ENCODE measurements at regions not wholly inside any gene's neighbourhood (a gene's known extent, or its start where the extent isn't known, plus 50 kb on each side); places are given as distances from the start of the nearest gene placed in this dataset.
"Not testable (repeated sequence)": the region's sequence is repeated elsewhere in the genome, so short reads cannot be mapped to it uniquely, and the experiment has no call there.

- DNase-seq (no peak), ATAC-seq (ENCODE audit: low read depth in 2 of 2) (no peak)
- H3K36me3 Mint-ChIP-seq, result no peaks in the 10 kb centered on the region
- H3K27me3 ChIP-seq (ENCODE audit: control insufficient read depth, insufficient read depth, low read length), result no peaks in the 10 kb centered on the region
- no peak overlapping the region for H3K4me3 ChIP-seq (ENCODE audit: low read depth, low read length)
- H3K9me3 Mint-ChIP-seq, result peaks cover 0 to 25% (median 3%) of the 10 kb centered on the region in 7 donors
- H3K4me3 Mint-ChIP-seq, result no peak overlapping the region
- H3K27ac Mint-ChIP-seq, result no peak overlapping the region
- peaks cover 4% of the 10 kb centered on the region for H3K27me3 Mint-ChIP-seq
- H3K9me3 ChIP-seq (ENCODE audit: control insufficient read depth in 2 of 2, low read length in 2 of 2), result peaks cover 0 to 5% of the 10 kb centered on the region in 2 experiments
- H3K36me3 ChIP-seq (ENCODE audit: control insufficient read depth, insufficient read depth, low read length), result no peaks in the 10 kb centered on the region
- no peaks in the 10 kb centered on the region for H3K4me1 ChIP-seq (ENCODE audit: control insufficient read depth, insufficient read depth, low read length, poor library complexity, severe bottlenecking)
- H3K27ac ChIP-seq (ENCODE audit: insufficient read depth, low read length, poor library complexity, severe bottlenecking), result no peak overlapping the region
- no peaks in the 10 kb centered on the region for H3K4me1 Mint-ChIP-seq
Measured at GRCh38 chr5:67748165-67748690, 467.3 kb upstream of the PIK3R1 start.

GRCh38 chr5:67747096-67747495, 468.5 kb upstream of the PIK3R1 start:
- no peaks in the 10 kb centered on the region for H3K4me1 ChIP-seq (ENCODE audit: control insufficient read depth, insufficient read depth, low read length, poor library complexity, severe bottlenecking)
- no peaks in the 10 kb centered on the region for H3K36me3 Mint-ChIP-seq
- no peaks in the 10 kb centered on the region for H3K9me3 ChIP-seq (ENCODE audit: control insufficient read depth in 2 of 2, low read length in 2 of 2)
- no peak overlapping the region for H3K4me3 ChIP-seq (ENCODE audit: low read depth, low read length)
- H3K4me1 Mint-ChIP-seq, result no peaks in the 10 kb centered on the region
- H3K9me3 Mint-ChIP-seq, result peaks cover 0 to 19% (median 3%) of the 10 kb centered on the region in 7 donors
- H3K27ac Mint-ChIP-seq, result no peak overlapping the region
- H3K27me3 Mint-ChIP-seq, result peaks cover 4% of the 10 kb centered on the region
- no peak overlapping the region for H3K27ac ChIP-seq (ENCODE audit: insufficient read depth, low read length, poor library complexity, severe bottlenecking)
- H3K27me3 ChIP-seq (ENCODE audit: control insufficient read depth, insufficient read depth, low read length), result no peaks in the 10 kb centered on the region
- ATAC-seq (ENCODE audit: low read depth in 2 of 2) (no peak), DNase-seq (no peak)
- no peak overlapping the region for H3K4me3 Mint-ChIP-seq
- no peaks in the 10 kb centered on the region for H3K36me3 ChIP-seq (ENCODE audit: control insufficient read depth, insufficient read depth, low read length)

DNA sequence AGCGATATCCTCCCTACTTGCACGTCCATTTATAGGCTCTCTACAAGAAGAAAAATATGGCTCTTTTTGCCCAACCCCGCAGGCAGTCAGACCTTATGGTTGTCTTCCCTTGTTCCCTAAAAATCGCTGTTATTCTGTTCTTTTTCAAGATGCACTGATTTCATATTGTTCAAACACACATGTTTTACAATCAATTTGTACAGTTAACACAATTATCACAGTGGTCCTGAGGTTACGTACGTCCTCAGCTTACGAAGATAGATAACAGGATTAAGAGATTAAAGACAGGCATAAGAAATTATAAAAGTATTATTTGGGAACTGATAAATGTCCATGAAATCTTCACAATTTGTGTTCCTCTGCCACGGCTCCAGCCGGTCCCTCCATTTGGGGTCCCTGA, 468.9 kb upstream of the PIK3R1 start:
- H3K9me3 ChIP-seq (ENCODE audit: control insufficient read depth in 2 of 2, low read length in 2 of 2); H3K4me1 Mint-ChIP-seq; ATAC-seq (ENCODE audit: low read depth in 2 of 2); H3K27ac ChIP-seq (ENCODE audit: insufficient read depth, low read length, poor library complexity, severe bottlenecking); DNase-seq; H3K36me3 Mint-ChIP-seq; H3K4me3 ChIP-seq (ENCODE audit: low read depth, low read length); H3K4me1 ChIP-seq (ENCODE audit: control insufficient read depth, insufficient read depth, low read length, poor library complexity, severe bottlenecking); H3K27me3 ChIP-seq (ENCODE audit: control insufficient read depth, insufficient read depth, low read length); H3K36me3 ChIP-seq (ENCODE audit: control insufficient read depth, insufficient read depth, low read length); H3K4me3 Mint-ChIP-seq; H3K27ac Mint-ChIP-seq; H3K27me3 Mint-ChIP-seq: not testable (repeated sequence)
- peaks cover 0 to 19% (median 3%) of the 10 kb centered on the region in 7 donors for H3K9me3 Mint-ChIP-seq

DNA sequence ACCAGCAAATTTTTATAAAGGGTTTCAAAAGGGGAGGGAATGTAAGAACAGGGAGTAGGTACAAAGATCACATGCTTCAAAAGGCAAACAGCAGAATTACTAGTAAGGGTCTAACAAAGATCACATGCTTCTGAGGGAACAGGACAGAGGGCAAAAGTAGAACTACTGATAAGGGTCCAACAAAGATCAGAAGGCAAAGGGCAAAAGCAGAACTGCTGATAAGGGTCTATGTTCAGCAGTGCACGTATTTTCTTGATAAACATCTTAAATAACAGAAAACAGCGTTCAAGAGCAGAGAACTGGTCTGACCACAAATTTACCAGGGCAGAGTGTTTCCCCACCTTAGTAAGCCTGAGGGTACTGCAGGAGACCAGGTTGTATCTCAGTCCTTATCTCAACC, 469.5 kb upstream of the PIK3R1 start:
- H3K27ac Mint-ChIP-seq, result no peak overlapping the region
- ATAC-seq (ENCODE audit: low read depth in 2 of 2) (no peak), DNase-seq (no peak)
- no peaks in the 10 kb centered on the region for H3K4me1 Mint-ChIP-seq
- no peak overlapping the region for H3K4me3 ChIP-seq (ENCODE audit: low read depth, low read length)
- H3K27me3 Mint-ChIP-seq, result peaks cover 4% of the 10 kb centered on the region
- H3K36me3 ChIP-seq (ENCODE audit: control insufficient read depth, insufficient read depth, low read length), result no peaks in the 10 kb centered on the region
- no peaks in the 10 kb centered on the region for H3K4me1 ChIP-seq (ENCODE audit: control insufficient read depth, insufficient read depth, low read length, poor library complexity, severe bottlenecking)
- peaks cover 0 to 19% (median 3%) of the 10 kb centered on the region in 7 donors for H3K9me3 Mint-ChIP-seq
- no peaks in the 10 kb centered on the region for H3K27me3 ChIP-seq (ENCODE audit: control insufficient read depth, insufficient read depth, low read length)
- no peaks in the 10 kb centered on the region for H3K36me3 Mint-ChIP-seq
- H3K9me3 ChIP-seq (ENCODE audit: control insufficient read depth in 2 of 2, low read length in 2 of 2), result no peaks in the 10 kb centered on the region
- H3K27ac ChIP-seq (ENCODE audit: insufficient read depth, low read length, poor library complexity, severe bottlenecking), result no peak overlapping the region
- no peak overlapping the region for H3K4me3 Mint-ChIP-seq

- H3K27me3 Mint-ChIP-seq, result peaks cover 15% of the 10 kb centered on the region
- H3K36me3 Mint-ChIP-seq, result no peaks in the 10 kb centered on the region
- H3K4me1 ChIP-seq (ENCODE audit: control insufficient read depth, insufficient read depth, low read length, poor library complexity, severe bottlenecking), result no peaks in the 10 kb centered on the region
- DNase-seq (no peak), ATAC-seq (ENCODE audit: low read depth in 2 of 2) (no peak)
- no peaks in the 10 kb centered on the region for H3K4me1 Mint-ChIP-seq
- no peaks in the 10 kb centered on the region for H3K9me3 ChIP-seq (ENCODE audit: control insufficient read depth in 2 of 2, low read length in 2 of 2)
- no peak overlapping the region for H3K4me3 Mint-ChIP-seq
- no peak overlapping the region for H3K27ac ChIP-seq (ENCODE audit: insufficient read depth, low read length, poor library complexity, severe bottlenecking)
- no peak overlapping the region for H3K4me3 ChIP-seq (ENCODE audit: low read depth, low read length)
- peaks cover 0 to 3% (median 1%) of the 10 kb centered on the region in 7 donors for H3K9me3 Mint-ChIP-seq
- no peak overlapping the region for H3K27ac Mint-ChIP-seq
- no peaks in the 10 kb centered on the region for H3K36me3 ChIP-seq (ENCODE audit: control insufficient read depth, insufficient read depth, low read length)
- H3K27me3 ChIP-seq (ENCODE audit: control insufficient read depth, insufficient read depth, low read length), result no peaks in the 10 kb centered on the region
Measured at GRCh38 chr5:67732921-67733320, 482.6 kb upstream of the PIK3R1 start.

- Histone ChIP-seq H3K27me3 (ENCODE audit: control insufficient read depth, insufficient read depth, low read length) (no peaks in the 10 kb centered on the region), H3K9me3 (ENCODE audit: control insufficient read depth in 2 of 2, low read length in 2 of 2) (no peaks in the 10 kb centered on the region), H3K4me3 (ENCODE audit: low read depth, low read length) (no peak overlapping the region), H3K4me1 (ENCODE audit: control insufficient read depth, insufficient read depth, low read length, poor library complexity, severe bottlenecking) (no peaks in the 10 kb centered on the region), H3K36me3 (ENCODE audit: control insufficient read depth, insufficient read depth, low read length) (no peaks in the 10 kb centered on the region), H3K27ac (ENCODE audit: insufficient read depth, low read length, poor library complexity, severe bottlenecking) (no peak overlapping the region)
- DNase-seq, result no peak
- Mint-ChIP-seq H3K4me3 (no peak overlapping the region), H3K27me3 (peaks cover 15% of the 10 kb centered on the region), H3K36me3 (no peaks in the 10 kb centered on the region), H3K4me1 (no peaks in the 10 kb centered on the region), H3K27ac (no peak overlapping the region), H3K9me3 (peaks cover 0 to 3% (median 1%) of the 10 kb centered on the region in 7 donors)
- no peak for ATAC-seq (ENCODE audit: low read depth in 2 of 2)
Measured at GRCh38 chr5:67732471-67732870, 483.1 kb upstream of the PIK3R1 start.

GRCh38 chr5:67731886-67732285, 483.7 kb upstream of the PIK3R1 start:
- no peak overlapping the region for H3K4me3 Mint-ChIP-seq
- peaks cover 15% of the 10 kb centered on the region for H3K27me3 Mint-ChIP-seq
- Histone ChIP-seq H3K4me3 (ENCODE audit: low read depth, low read length) (no peak overlapping the region), H3K27ac (ENCODE audit: insufficient read depth, low read length, poor library complexity, severe bottlenecking) (no peak overlapping the region), H3K27me3 (ENCODE audit: control insufficient read depth, insufficient read depth, low read length) (no peaks in the 10 kb centered on the region), H3K36me3 (ENCODE audit: control insufficient read depth, insufficient read depth, low read length) (no peaks in the 10 kb centered on the region), H3K4me1 (ENCODE audit: control insufficient read depth, insufficient read depth, low read length, poor library complexity, severe bottlenecking) (no peaks in the 10 kb centered on the region), H3K9me3 (ENCODE audit: control insufficient read depth in 2 of 2, low read length in 2 of 2) (no peaks in the 10 kb centered on the region)
- no peak overlapping the region for H3K27ac Mint-ChIP-seq
- H3K9me3 Mint-ChIP-seq, result peaks cover 0 to 3% (median 1%) of the 10 kb centered on the region in 7 donors
- no peaks in the 10 kb centered on the region for H3K4me1 Mint-ChIP-seq
- no peaks in the 10 kb centered on the region for H3K36me3 Mint-ChIP-seq
- ATAC-seq (ENCODE audit: low read depth in 2 of 2) (no peak), DNase-seq (no peak)

GRCh38 chr5:67730917-67731474, 484.6 kb upstream of the PIK3R1 start:
- DNase-seq (no peak), ATAC-seq (ENCODE audit: low read depth in 2 of 2) (no peak)
- Mint-ChIP-seq H3K27me3 (peaks cover 15% of the 10 kb centered on the region), H3K4me1 (no peaks in the 10 kb centered on the region), H3K9me3 (peaks cover 0 to 1% (median 0%) of the 10 kb centered on the region in 7 donors), H3K4me3 (no peak overlapping the region), H3K36me3 (no peaks in the 10 kb centered on the region), H3K27ac (no peak overlapping the region)
- H3K4me1 ChIP-seq (ENCODE audit: control insufficient read depth, insufficient read depth, low read length, poor library complexity, severe bottlenecking), result no peaks in the 10 kb centered on the region
- no peak overlapping the region for H3K4me3 ChIP-seq (ENCODE audit: low read depth, low read length)
- H3K36me3 ChIP-seq (ENCODE audit: control insufficient read depth, insufficient read depth, low read length), result no peaks in the 10 kb centered on the region
- no peaks in the 10 kb centered on the region for H3K27me3 ChIP-seq (ENCODE audit: control insufficient read depth, insufficient read depth, low read length)
- no peak overlapping the region for H3K27ac ChIP-seq (ENCODE audit: insufficient read depth, low read length, poor library complexity, severe bottlenecking)
- H3K9me3 ChIP-seq (ENCODE audit: control insufficient read depth in 2 of 2, low read length in 2 of 2), result no peaks in the 10 kb centered on the region
